Adrenal gland (tissue), 5 donors: ENCODE measurements at regions not wholly inside any gene's neighbourhood (a gene's known extent, or its start where the extent isn't known, plus 50 kb on each side); places are given as distances from the start of the nearest gene placed in this dataset.

Experiments used
- POLR2A ChIP-seq, 2 donors: fragments of 450-650 bp; IDR thresholded peaks; one replicate each; pipeline ENCODE4 v1.6.1; 2017; ENCODE audit warnings: antibody characterized with exemption in 2 of 2, mild to moderate bottlenecking in 2 of 2, moderate library complexity in 1 of 2
- TF ChIP-seq, protein P1 (sequence below), 6 experiments: fragments of 450-650 bp in 4 of 6; fragments of 200-600 bp in 2 of 6; sonication (generic) in 1 of 6; IDR thresholded peaks; 1 replicate in 5 of 6; 2 replicates in 1 of 6; pipeline versions ENCODE4 v1.5.1 to v1.8.0; 2016 to 2021; ENCODE audit warnings: antibody characterized with exemption in 6 of 6, mild to moderate bottlenecking in 2 of 6, moderate library complexity in 1 of 6
- donor health status: DM: no; HTN: no; CAD: no.

DNA sequence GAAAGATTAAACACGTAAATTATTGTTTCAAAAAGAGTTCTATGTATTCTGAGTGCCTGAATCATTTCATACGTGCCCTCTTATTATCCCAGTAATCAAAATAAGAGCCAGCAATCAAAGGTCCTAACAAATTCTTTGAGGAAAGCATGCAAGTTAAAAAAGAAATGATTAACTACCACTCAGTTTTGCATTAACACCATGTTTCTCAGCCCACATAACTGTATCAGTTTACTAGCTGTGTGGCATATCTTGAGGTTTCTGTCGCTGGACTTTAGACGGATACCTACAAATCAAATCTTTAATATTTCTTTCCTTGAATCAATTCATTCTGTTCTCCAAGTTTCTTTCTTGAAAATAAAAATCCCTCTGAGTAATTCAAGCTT lies 668.9 kb upstream of the CHAC2 start:
- TF ChIP-seq, protein P1, sequence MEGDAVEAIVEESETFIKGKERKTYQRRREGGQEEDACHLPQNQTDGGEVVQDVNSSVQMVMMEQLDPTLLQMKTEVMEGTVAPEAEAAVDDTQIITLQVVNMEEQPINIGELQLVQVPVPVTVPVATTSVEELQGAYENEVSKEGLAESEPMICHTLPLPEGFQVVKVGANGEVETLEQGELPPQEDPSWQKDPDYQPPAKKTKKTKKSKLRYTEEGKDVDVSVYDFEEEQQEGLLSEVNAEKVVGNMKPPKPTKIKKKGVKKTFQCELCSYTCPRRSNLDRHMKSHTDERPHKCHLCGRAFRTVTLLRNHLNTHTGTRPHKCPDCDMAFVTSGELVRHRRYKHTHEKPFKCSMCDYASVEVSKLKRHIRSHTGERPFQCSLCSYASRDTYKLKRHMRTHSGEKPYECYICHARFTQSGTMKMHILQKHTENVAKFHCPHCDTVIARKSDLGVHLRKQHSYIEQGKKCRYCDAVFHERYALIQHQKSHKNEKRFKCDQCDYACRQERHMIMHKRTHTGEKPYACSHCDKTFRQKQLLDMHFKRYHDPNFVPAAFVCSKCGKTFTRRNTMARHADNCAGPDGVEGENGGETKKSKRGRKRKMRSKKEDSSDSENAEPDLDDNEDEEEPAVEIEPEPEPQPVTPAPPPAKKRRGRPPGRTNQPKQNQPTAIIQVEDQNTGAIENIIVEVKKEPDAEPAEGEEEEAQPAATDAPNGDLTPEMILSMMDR (IDR thresholded peaks at IDR 0.05) = no peak
- no peak for TF ChIP-seq POLR2A (IDR thresholded peaks at IDR 0.05)
